H9 (cell line): ENCODE measurements at regions not wholly inside any gene's neighbourhood (a gene's known extent, or its start where the extent isn't known, plus 50 kb on each side); places are given as distances from the start of the nearest gene placed in this dataset.

Experiments used
- DNase-seq: peaks from one replicate; pipeline ENCODE4 v3.0.0-alpha.2; 2017
- H2AFZ ChIP-seq: one replicate; pipeline ENCODE4 v1.6.1; 2013; ENCODE audit warnings: mild to moderate bottlenecking, low read length, control low read depth, moderate library complexity
- H2AK5ac ChIP-seq: 2 replicates; pipeline ENCODE4 v1.6.1; 2013; ENCODE audit warnings: low read length, control low read depth, mixed read lengths; ENCODE audit not compliant: insufficient read length
- H2BK120ac ChIP-seq: one replicate; pipeline ENCODE4 v1.6.1; 2013; ENCODE audit warnings: low read depth, mild to moderate bottlenecking, low read length, control low read depth, inconsistent platforms; ENCODE audit not compliant: poor library complexity, severe bottlenecking
- H2BK12ac ChIP-seq: 2 replicates; pipeline ENCODE4 v1.6.1; 2013; ENCODE audit warnings: low read length, control low read depth, mixed read lengths, low read depth; ENCODE audit not compliant: insufficient read length
- H2BK15ac ChIP-seq: 2 replicates; pipeline ENCODE4 v1.6.1; 2013; ENCODE audit warnings: low read depth, low read length, control low read depth
- H2BK20ac ChIP-seq: one replicate; pipeline ENCODE4 v1.6.1; 2013; ENCODE audit warnings: low read depth, mild to moderate bottlenecking, low read length, control low read depth, inconsistent platforms; ENCODE audit not compliant: poor library complexity, severe bottlenecking
- H2BK5ac ChIP-seq: 2 replicates; pipeline ENCODE4 v1.6.1; 2013; ENCODE audit warnings: low read length, control low read depth, mixed read lengths; ENCODE audit not compliant: insufficient read length
- H3K14ac ChIP-seq: 2 replicates; pipeline ENCODE4 v1.6.1; 2013; ENCODE audit warnings: low read length, control low read depth; ENCODE audit not compliant: insufficient read depth
- H3K18ac ChIP-seq: 2 replicates; pipeline ENCODE4 v1.6.1; 2013; ENCODE audit warnings: low read depth, mild to moderate bottlenecking, mixed read lengths, low read length, control low read depth; ENCODE audit not compliant: insufficient read length
- H3K23ac ChIP-seq: 2 replicates; pipeline ENCODE4 v1.6.1; 2013; ENCODE audit warnings: low read length, control low read depth, mixed read lengths, low read depth; ENCODE audit not compliant: insufficient read length
- H3K23me2 ChIP-seq: 2 replicates; pipeline ENCODE4 v1.6.1; 2013; ENCODE audit warnings: low read depth, mild to moderate bottlenecking, mixed read lengths, low read length, control low read depth; ENCODE audit not compliant: insufficient read length, poor library complexity, severe bottlenecking
- H3K27ac ChIP-seq: 2 replicates; pipeline ENCODE4 v1.5.1; 2013; ENCODE audit warnings: low read length, control low read depth, mixed read lengths, low read depth; ENCODE audit not compliant: insufficient read length
- H3K27me3 ChIP-seq: 2 replicates; pipeline ENCODE4 v1.6.1; 2013; ENCODE audit warnings: low read length, control low read depth, inconsistent platforms; ENCODE audit not compliant: insufficient read depth
- H3K4ac ChIP-seq: 2 replicates; pipeline ENCODE4 v1.6.1; 2013; ENCODE audit warnings: low read depth, mild to moderate bottlenecking, control low read depth, inconsistent platforms, low read length, moderate library complexity
- H3K4me1 ChIP-seq: 2 replicates; pipeline ENCODE4 v1.6.1; 2013; ENCODE audit warnings: low read length, control low read depth, inconsistent platforms; ENCODE audit not compliant: insufficient read depth
- H3K4me2 ChIP-seq: 2 replicates; pipeline ENCODE4 v1.6.1; 2013; ENCODE audit warnings: low read length, control low read depth, mixed read lengths; ENCODE audit not compliant: insufficient read length, insufficient read depth
- H3K56ac ChIP-seq: 2 replicates; pipeline ENCODE4 v1.6.1; 2013; ENCODE audit warnings: low read depth, mild to moderate bottlenecking, mixed read lengths, low read length, control low read depth; ENCODE audit not compliant: insufficient read length
- H3K79me1 ChIP-seq: 2 replicates; pipeline ENCODE4 v1.6.1; 2013; ENCODE audit warnings: low read depth, mild to moderate bottlenecking, moderate library complexity, low read length, control low read depth, inconsistent platforms; ENCODE audit not compliant: insufficient read depth, poor library complexity, severe bottlenecking
- H3K79me2 ChIP-seq: 2 replicates; pipeline ENCODE4 v1.6.1; 2013; ENCODE audit warnings: low read length, control low read depth, inconsistent platforms; ENCODE audit not compliant: insufficient read depth
- H3K9ac ChIP-seq: 2 replicates; pipeline ENCODE4 v1.6.1; 2013; ENCODE audit warnings: low read length, control low read depth, mixed read lengths; ENCODE audit not compliant: insufficient read length; ENCODE audit errors: extremely low read depth
- H3K9me3 ChIP-seq: one replicate; pipeline ENCODE4 v1.6.1; 2013; ENCODE audit warnings: low read depth, low read length, inconsistent platforms; ENCODE audit not compliant: control insufficient read depth
- H3T11ph ChIP-seq: one replicate; pipeline ENCODE4 v1.6.1; 2013; ENCODE audit warnings: mild to moderate bottlenecking, low read length, control low read depth, inconsistent platforms
- H4K20me1 ChIP-seq: one replicate; pipeline ENCODE4 v1.6.1; 2013; ENCODE audit not compliant: control insufficient read depth, insufficient read length, insufficient read depth
- H4K5ac ChIP-seq: 2 replicates; pipeline ENCODE4 v1.6.1; 2013; ENCODE audit warnings: low read depth, mild to moderate bottlenecking, mixed read lengths, low read length, control low read depth; ENCODE audit not compliant: insufficient read length
- H4K8ac ChIP-seq: replicated peaks from 2 replicates; pipeline ENCODE4 v1.6.1; 2013; ENCODE audit warnings: low read length, control low read depth, mixed read lengths, low read depth; ENCODE audit not compliant: insufficient read length
- H4K91ac ChIP-seq: 2 replicates; pipeline ENCODE4 v1.6.1; 2013; ENCODE audit warnings: low read depth, mild to moderate bottlenecking, moderate library complexity, mixed read lengths, low read length, control low read depth; ENCODE audit not compliant: insufficient read length
- H3K27ac Mint-ChIP-seq, 3 experiments: 2 replicates in 2 of 3; 3 replicates in 1 of 3; pipeline ENCODE4 v1.8.0; 2020 to 2021; ENCODE audit warnings: mixed read lengths in 3 of 3, mild to moderate bottlenecking in 1 of 3, moderate library complexity in 1 of 3
- H3K27me3 Mint-ChIP-seq: 2 replicates; pipeline ENCODE4 v1.8.0; 2021; ENCODE audit warnings: low read depth, mild to moderate bottlenecking, moderate library complexity, mixed read lengths
- H3K36me3 Mint-ChIP-seq, 3 experiments: 2 replicates in 2 of 3; 3 replicates in 1 of 3; pipeline ENCODE4 v1.8.0; 2020 to 2021; ENCODE audit warnings: low read depth in 3 of 3, mixed read lengths in 3 of 3; ENCODE audit not compliant: insufficient read depth in 1 of 3
- H3K4me1 Mint-ChIP-seq, 2 experiments: 2 replicates each; pipeline ENCODE4 v1.8.0; 2020; ENCODE audit warnings: mixed read lengths in 2 of 2
- H3K4me3 Mint-ChIP-seq, 2 experiments: 2 replicates in 1 of 2; 3 replicates in 1 of 2; pipeline ENCODE4 v1.8.0; 2020 to 2021; ENCODE audit warnings: mild to moderate bottlenecking in 2 of 2, mixed read lengths in 2 of 2, moderate library complexity in 1 of 2
- H3K9me3 Mint-ChIP-seq, 2 experiments: 2 replicates in 1 of 2; 3 replicates in 1 of 2; pipeline ENCODE4 v1.8.0; 2020; ENCODE audit warnings: mild to moderate bottlenecking in 2 of 2, mixed read lengths in 2 of 2, moderate library complexity in 1 of 2
- CTCF ChIP-seq: fragments of 200-600 bp; sonication (generic); conservative IDR thresholded peaks from 3 replicates; pipeline ENCODE4 v1.8.0; 2021; ENCODE audit warnings: antibody characterized with exemption, mild to moderate bottlenecking
- WGBS: extraction: QIAGEN DNeasy Blood & Tissue Kit; methylation state at CpG from one replicate; pipeline ENCODE4 v1.1.7; 2013; ENCODE audit warnings: missing lambda C conversion rate, low lambda C conversion rate, mixed read lengths; ENCODE audit not compliant: insufficient read length; ENCODE audit errors: extremely low coverage; 5-methylcytosine and 5-hydroxymethylcytosine counted together

DNA sequence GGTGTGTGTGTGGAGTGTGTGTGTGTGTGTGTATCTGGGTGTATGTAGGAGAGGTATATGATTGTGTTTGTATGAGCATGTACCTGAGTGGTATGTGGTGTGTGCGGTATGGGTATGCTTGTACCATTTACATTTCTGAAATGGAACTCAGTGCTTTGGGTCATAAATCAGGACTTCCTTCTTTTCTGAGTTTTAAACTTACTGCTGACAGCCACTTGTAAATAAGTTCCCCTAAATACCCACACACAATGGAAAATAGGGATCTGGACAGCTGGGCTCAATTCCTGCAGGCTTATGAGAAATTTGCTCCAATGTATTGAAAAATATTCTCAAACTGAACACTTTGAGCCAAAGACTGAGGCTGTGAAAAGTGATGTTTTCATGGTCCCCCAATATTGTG, 293.6 kb downstream of the HLX start:
- H3K79me1 ChIP-seq: no peaks in the 10 kb centered on the region
- no peak overlapping the region for H2BK5ac ChIP-seq
- H3K18ac ChIP-seq: no peak overlapping the region
- DNase-seq: no peak
- Mint-ChIP-seq H3K4me1 (peaks cover 31 to 51% of the 10 kb centered on the region in 2 experiments), H3K9me3 (peaks cover 13 to 14% of the 10 kb centered on the region in 2 experiments), H3K4me3 (no peak overlapping the region), H3K27me3 (no peaks in the 10 kb centered on the region), H3K36me3 (peaks cover 0 to 18% (median 7%) of the 10 kb centered on the region in 3 experiments; a peak in 5 of 7 replicates), H3K27ac (no peak overlapping the region; a peak in 1 of 7 replicates)
- no peak overlapping the region for H4K91ac ChIP-seq
- H4K8ac ChIP-seq: no peak overlapping the region
- H3K23ac ChIP-seq: no peak overlapping the region
- H2BK20ac ChIP-seq: no peak overlapping the region
- no peak overlapping the region for H3K4ac ChIP-seq
- no peak overlapping the region for H3K14ac ChIP-seq
- H3K79me2 ChIP-seq: no peaks in the 10 kb centered on the region
- WGBS: no CpG with 5 or more reads among the region's 1 CpG
- no peaks in the 10 kb centered on the region for H3K23me2 ChIP-seq
- H3K9me3 ChIP-seq: no peaks in the 10 kb centered on the region
- no peak overlapping the region for H2BK120ac ChIP-seq
- no peak overlapping the region for H3K4me2 ChIP-seq
- H2AK5ac ChIP-seq: no peak overlapping the region
- no peak overlapping the region for H3K56ac ChIP-seq
- no peak overlapping the region for H2AFZ ChIP-seq
- no peak overlapping the region for H3T11ph ChIP-seq
- no peak overlapping the region for H3K9ac ChIP-seq
- no peaks in the 10 kb centered on the region for H3K27me3 ChIP-seq
- no peak overlapping the region for H3K27ac ChIP-seq
- TF ChIP-seq CTCF: no peak
- H2BK15ac ChIP-seq: no peak overlapping the region
- no peak overlapping the region for H2BK12ac ChIP-seq
- no peak overlapping the region for H4K5ac ChIP-seq
- H3K4me1 ChIP-seq: no peaks in the 10 kb centered on the region; the same call in 1 of the 2 replicates
- H4K20me1 ChIP-seq: no peaks in the 10 kb centered on the region
